Mucosa of stomach (tissue), 1 donor: ENCODE measurements at regions not wholly inside any gene's neighbourhood (a gene's known extent, or its start where the extent isn't known, plus 50 kb on each side); places are given as distances from the start of the nearest gene placed in this dataset.
A peak's percentile ranks its signal among the peaks of the same experiment; 100 is the strongest.
"Not testable (repeated sequence)": the region's sequence is repeated elsewhere in the genome, so short reads cannot be mapped to it uniquely, and the experiment has no call there.

Experiments
- H3K27me3 ChIP-seq: one replicate; pipeline ENCODE4 v1.7.0; 2013; ENCODE audit warnings: mild to moderate bottlenecking, low read length; ENCODE audit not compliant: control insufficient read depth, insufficient read depth
- H3K36me3 ChIP-seq: one replicate; pipeline ENCODE4 v1.7.0; 2013; ENCODE audit warnings: low read length; ENCODE audit not compliant: control insufficient read depth, insufficient read depth
- H3K4me1 ChIP-seq: one replicate; pipeline ENCODE4 v1.7.0; 2013; ENCODE audit warnings: mild to moderate bottlenecking, low read length; ENCODE audit not compliant: control insufficient read depth, insufficient read depth
- H3K4me3 ChIP-seq: one replicate; pipeline ENCODE4 v1.7.0; 2013; ENCODE audit warnings: low read length
- H3K9ac ChIP-seq: one replicate; pipeline ENCODE4 v1.7.0; 2013; ENCODE audit warnings: mild to moderate bottlenecking, low read length, moderate library complexity
- H3K9me3 ChIP-seq: one replicate; pipeline ENCODE4 v1.7.0; 2013; ENCODE audit warnings: mild to moderate bottlenecking, low read length, moderate library complexity; ENCODE audit not compliant: control insufficient read depth
- donor health status: Pancreatic carcinoma.

- H3K4me3 ChIP-seq: no peak overlapping the region
- H3K4me1 ChIP-seq: peaks cover 6% of the 10 kb centered on the region
- no peaks in the 10 kb centered on the region for H3K36me3 ChIP-seq
- H3K9ac ChIP-seq: no peak overlapping the region
- no peaks in the 10 kb centered on the region for H3K27me3 ChIP-seq
- no peaks in the 10 kb centered on the region for H3K9me3 ChIP-seq
These were observed 83.9 kb upstream of the AFDN start for GRCh38 chr6:167742719-167743303.

- peaks cover 19% of the 10 kb centered on the region for H3K4me1 ChIP-seq
- no peaks in the 10 kb centered on the region for H3K27me3 ChIP-seq
- H3K9ac ChIP-seq: no peak overlapping the region
- no peak overlapping the region for H3K4me3 ChIP-seq
- H3K36me3 ChIP-seq: no peaks in the 10 kb centered on the region
- H3K9me3 ChIP-seq: no peaks in the 10 kb centered on the region
These were observed 81.7 kb upstream of the AFDN start for GRCh38 chr6:167744681-167745669.

DNA sequence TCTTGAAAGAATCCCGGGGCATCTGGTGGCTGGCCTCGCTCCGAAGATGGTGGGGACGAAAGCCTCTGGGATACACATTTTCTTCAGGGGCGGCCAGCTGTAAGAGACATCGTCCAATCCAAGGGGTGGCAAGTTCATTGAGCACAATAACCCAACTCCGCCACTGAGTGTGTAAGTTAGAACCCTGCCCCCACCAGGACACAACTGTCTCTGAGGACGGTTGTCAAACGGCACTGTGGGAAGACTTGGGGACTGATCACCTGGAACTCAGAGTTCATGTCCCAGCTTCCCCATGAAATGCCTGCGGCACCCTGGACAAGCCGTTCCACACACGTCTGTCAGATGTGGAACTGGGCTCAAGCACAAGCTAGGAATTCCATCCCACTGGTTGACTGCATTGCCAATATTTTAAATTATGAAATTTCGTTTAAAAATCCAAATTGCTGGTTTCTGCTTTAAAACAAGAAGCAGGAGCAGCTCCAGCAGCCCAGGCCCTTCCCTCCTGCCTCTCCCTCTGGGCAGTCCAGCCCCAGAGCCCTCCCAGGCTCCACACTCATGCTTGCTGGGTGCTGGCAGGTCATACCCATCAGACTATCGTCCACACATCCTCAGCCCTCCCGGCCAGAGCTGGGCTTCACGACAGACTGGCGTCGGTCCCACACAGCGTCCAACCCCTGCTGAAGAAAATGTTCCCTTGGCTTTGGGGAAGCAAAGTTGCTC lies 80.9 kb upstream of the AFDN start:
- Histone ChIP-seq H3K9me3 (no peaks in the 10 kb centered on the region), H3K9ac (no peak overlapping the region), H3K27me3 (no peaks in the 10 kb centered on the region), H3K4me1 (peaks cover 25% of the 10 kb centered on the region), H3K4me3 (no peak overlapping the region), H3K36me3 (no peaks in the 10 kb centered on the region)

DNA sequence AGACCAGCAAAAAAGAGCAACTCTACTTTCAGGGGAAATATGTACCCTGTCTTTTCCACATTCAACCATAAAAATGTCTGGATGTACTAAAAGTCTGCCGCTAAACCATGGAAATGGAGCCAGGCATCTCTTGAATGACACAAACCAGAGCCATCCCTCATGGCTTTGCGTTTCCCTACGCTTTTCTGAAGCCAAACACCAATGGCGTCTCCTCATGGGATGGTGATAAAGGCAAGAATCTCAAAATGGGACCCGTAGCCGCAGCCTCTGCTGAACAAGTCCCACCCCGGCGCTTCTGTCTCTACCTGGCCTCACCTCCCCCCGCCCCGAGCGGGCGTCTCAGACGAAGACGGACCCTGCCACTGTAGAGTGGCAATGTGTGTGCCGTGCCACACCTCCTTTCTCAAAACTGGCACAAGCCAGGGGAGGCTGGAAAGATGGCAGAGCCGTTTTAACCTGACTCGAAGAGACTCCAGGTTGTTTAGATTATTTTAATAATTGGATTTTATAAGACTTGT lies 80.3 kb upstream of the AFDN start:
- no peak overlapping the region for H3K4me3 ChIP-seq
- H3K36me3 ChIP-seq: no peaks in the 10 kb centered on the region
- no peak overlapping the region for H3K9ac ChIP-seq
- peaks cover 31% of the 10 kb centered on the region for H3K4me1 ChIP-seq
- H3K27me3 ChIP-seq: no peaks in the 10 kb centered on the region
- H3K9me3 ChIP-seq: no peaks in the 10 kb centered on the region

DNA sequence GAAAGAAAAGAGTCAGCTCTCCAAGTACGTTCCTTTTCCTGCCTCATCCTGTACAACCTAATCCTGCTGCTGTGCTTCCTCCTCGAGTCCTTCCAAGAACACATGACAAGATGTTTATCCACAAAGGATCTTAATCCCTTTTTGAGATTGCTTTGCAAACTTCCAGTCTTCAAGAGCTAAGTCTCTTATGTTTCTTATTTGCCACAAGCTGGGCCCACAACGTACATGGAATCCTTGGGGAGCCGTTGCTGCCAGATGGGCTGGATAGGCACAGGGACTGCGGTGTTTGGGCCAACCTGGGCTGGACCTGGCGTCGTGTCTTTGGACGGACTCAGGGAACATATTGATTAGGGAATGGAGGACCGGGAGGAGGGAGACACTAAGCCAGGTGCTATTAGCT lies 79.7 kb upstream of the AFDN start:
- Histone ChIP-seq H3K36me3 (no peaks in the 10 kb centered on the region), H3K9me3 (no peaks in the 10 kb centered on the region), H3K27me3 (no peaks in the 10 kb centered on the region), H3K4me1 (peaks cover 36% of the 10 kb centered on the region), H3K9ac (no peak overlapping the region), H3K4me3 (no peak overlapping the region)

DNA sequence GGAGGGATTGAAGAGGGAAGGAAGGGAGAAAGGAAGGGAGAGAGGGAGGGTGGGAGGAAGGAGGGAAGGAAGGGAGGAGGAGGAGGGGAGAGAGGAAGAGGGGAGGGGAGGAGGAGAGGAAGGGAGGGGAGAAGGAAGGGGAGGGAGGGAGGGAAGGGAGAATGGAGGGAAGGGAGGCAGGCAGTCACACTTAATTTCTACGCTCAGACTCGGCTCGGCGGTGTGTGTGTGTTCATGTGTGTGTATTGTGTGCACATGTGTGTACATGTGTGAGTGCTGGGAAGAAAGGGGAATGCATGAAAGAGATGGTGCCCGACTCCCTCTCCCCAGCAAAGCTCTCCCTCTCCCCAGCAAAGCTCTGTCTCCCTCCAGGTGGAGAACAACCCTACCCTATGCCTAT lies 79.1 kb upstream of the AFDN start:
- Histone ChIP-seq H3K4me1 (peaks cover 35% of the 10 kb centered on the region), H3K9ac (no peak overlapping the region), H3K4me3 (no peak overlapping the region), H3K36me3 (no peaks in the 10 kb centered on the region), H3K27me3 (no peaks in the 10 kb centered on the region), H3K9me3 (no peaks in the 10 kb centered on the region)

DNA sequence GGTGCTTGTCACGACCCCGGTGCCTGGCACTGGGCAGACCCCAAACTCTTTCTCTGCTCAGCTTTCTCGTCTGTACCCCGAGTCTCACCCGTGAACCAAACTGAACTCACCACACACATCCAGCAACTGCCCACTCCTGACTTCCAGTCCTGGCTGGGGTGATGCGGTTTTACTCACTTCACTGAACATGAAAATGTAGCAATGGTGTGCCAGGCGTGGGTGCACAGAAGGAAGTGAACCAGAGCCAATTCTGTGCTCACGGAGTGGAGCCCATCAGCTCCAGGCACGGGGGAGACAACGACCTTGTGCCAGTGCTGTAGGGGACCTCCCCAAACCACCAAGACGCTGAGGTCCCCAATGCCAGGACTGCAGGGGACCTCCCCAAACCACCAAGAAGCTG lies 78.7 kb upstream of the AFDN start:
- Histone ChIP-seq H3K36me3 (no peaks in the 10 kb centered on the region), H3K9me3 (no peaks in the 10 kb centered on the region), H3K4me1 (peaks cover 31% of the 10 kb centered on the region), H3K4me3 (no peak overlapping the region), H3K27me3 (no peaks in the 10 kb centered on the region), H3K9ac (no peak overlapping the region)

- Histone ChIP-seq H3K4me3 (no peak overlapping the region), H3K4me1 (peaks cover 30% of the 10 kb centered on the region), H3K36me3 (no peaks in the 10 kb centered on the region), H3K9ac (no peak overlapping the region), H3K9me3 (no peaks in the 10 kb centered on the region), H3K27me3 (no peaks in the 10 kb centered on the region)
These were observed 78.0 kb upstream of the AFDN start for GRCh38 chr6:167748458-167749379.

DNA sequence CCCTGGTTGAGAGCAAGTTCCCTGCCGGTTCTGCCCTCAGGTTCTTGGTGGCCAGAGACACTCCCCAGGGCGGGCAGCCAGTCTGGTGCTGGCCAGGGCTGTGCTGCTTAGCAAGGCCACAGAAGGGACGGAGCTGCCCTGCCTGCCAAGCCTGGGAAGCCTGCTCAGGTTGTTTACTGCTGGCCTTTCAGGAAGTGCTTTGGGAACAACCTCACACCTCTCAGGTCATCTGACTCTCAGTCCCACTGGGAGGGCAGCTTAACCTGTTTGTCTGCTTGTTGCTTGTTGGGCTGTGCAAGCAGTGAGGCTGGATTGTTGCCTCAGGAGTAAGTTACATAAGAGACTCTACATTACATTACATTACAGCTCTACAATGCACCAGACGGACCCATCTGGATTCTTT lies 75.8 kb upstream of the AFDN start:
- Histone ChIP-seq H3K9ac (peak overlapping the region; percentile 40), H3K27me3 (no peaks in the 10 kb centered on the region), H3K9me3 (no peaks in the 10 kb centered on the region)

GRCh38 chr6:167751579-167752115 lies 75.1 kb upstream of the AFDN start:
- Histone ChIP-seq H3K4me1 (peaks cover 30% of the 10 kb centered on the region), H3K36me3 (no peaks in the 10 kb centered on the region), H3K4me3 (no peak overlapping the region), H3K9me3 (no peaks in the 10 kb centered on the region), H3K9ac (peak overlapping the region; percentile 40), H3K27me3 (no peaks in the 10 kb centered on the region)

More for the DNA sequence above, 75.8 kb upstream of the AFDN start:
- peaks cover 30% of the 10 kb centered on the region for H3K4me1 ChIP-seq
- H3K36me3 ChIP-seq: no peaks in the 10 kb centered on the region
- H3K4me3 ChIP-seq: no peak overlapping the region

- peaks cover 27% of the 10 kb centered on the region for H3K4me1 ChIP-seq
- not testable (repeated sequence) for H3K4me3 ChIP-seq, H3K36me3 ChIP-seq, H3K27me3 ChIP-seq, H3K9me3 ChIP-seq, H3K9ac ChIP-seq
These were observed 73.4 kb upstream of the AFDN start for GRCh38 chr6:167753281-167753680.
